HepG2 (cell line): ENCODE measurements at regions not wholly inside any gene's neighbourhood (a gene's known extent, or its start where the extent isn't known, plus 50 kb on each side); places are given as distances from the start of the nearest gene placed in this dataset.

ENCODE experiments used
- ATAC-seq: fragments of 200-7000 bp; cut with Tn5 transposase; 3 replicates; pipeline ENCODE4 v1.9.1; 2020; ENCODE audit warnings: mild to moderate bottlenecking, moderate library complexity
- BruUV-seq: library from RNA; stranded (reverse); fragments of 400-500 nt; replicated peaks from 2 replicates; lab custom pipeline; 2021; lab: Mats Ljungman, UMichigan
- CTCF ChIA-PET: fragments of 300-600 bp; formaldehyde crosslinking; extraction: SDS; loops from one replicate; lab custom pipeline; 2021; ENCODE audit warnings: low total read pairs, inconsistent platforms, low intra/inter-chr PET ratio; lab: Yijun Ruan, JAX
- POLR2A ChIA-PET: fragments of 350-600 bp; sonication (Branson Sonifier 250); formaldehyde crosslinking; loops from one replicate; lab custom pipeline; 2020; ENCODE audit warnings: antibody characterized with exemption, inconsistent platforms; lab: Yijun Ruan, JAX
- DNase-seq: peaks from one replicate; pipeline ENCODE4 v3.0.0-alpha.2; 2015; ENCODE audit warnings: low spot score
- FAIRE-seq: peaks from 3 replicates; lab custom pipeline; 2011; peaks lifted over from hg19 to GRCh38; lab: Jason Lieb, UNC
- H2AFZ ChIP-seq: one replicate; pipeline ENCODE4 v1.6.1; 2011; ENCODE audit warnings: low read length, inconsistent platforms
- H3K27ac ChIP-seq: fragments of 300-600 bp; 3 replicates; pipeline ENCODE4 v1.8.0; 2011; ENCODE audit warnings: mixed run types, mild to moderate bottlenecking, mixed read lengths, low read length, inconsistent platforms; ENCODE audit not compliant: insufficient read depth; ENCODE audit errors: extremely low read length
- H3K27me3 ChIP-seq, 2 experiments: fragments of 200-600 bp in 1 of 2; 2 replicates in 1 of 2; 3 replicates in 1 of 2; pipeline versions ENCODE4 v1.6.0 to v1.8.0; 2011; ENCODE audit warnings: low read length in 2 of 2, mild to moderate bottlenecking in 2 of 2, moderate library complexity in 2 of 2, inconsistent platforms in 1 of 2; ENCODE audit not compliant: insufficient read depth in 2 of 2, control insufficient read depth in 1 of 2
- H3K36me3 ChIP-seq, 2 experiments: fragments of 200-600 bp in 1 of 2; replicated peaks in 1 of 2; 2 replicates in 1 of 2; 3 replicates in 1 of 2; pipeline versions ENCODE4 v1.5.1 to v1.8.0; 2011; ENCODE audit warnings: low read length in 2 of 2, inconsistent platforms in 1 of 2; ENCODE audit not compliant: insufficient read depth in 2 of 2, control insufficient read depth in 1 of 2
- H3K4me1 ChIP-seq: 2 replicates; pipeline ENCODE4 v1.5.1; 2012; ENCODE audit warnings: low read length, inconsistent platforms; ENCODE audit not compliant: insufficient read depth
- H3K4me2 ChIP-seq: 2 replicates; pipeline ENCODE4 v1.6.0; 2011; ENCODE audit warnings: low read depth, low read length, inconsistent platforms
- H3K4me3 ChIP-seq, 3 experiments: fragments of 200-600 bp in 1 of 3; sonication (generic), shearing (Covaris generic) in 1 of 3; replicated peaks in 1 of 3; 2 replicates each; pipeline ENCODE4 v1.5.1; 2011 to 2016; ENCODE audit warnings: low read length in 3 of 3, inconsistent platforms in 2 of 3, low read depth in 2 of 3, mild to moderate bottlenecking in 2 of 3, control low read depth in 1 of 3, mixed read lengths in 1 of 3; ENCODE audit not compliant: insufficient read depth in 1 of 3
- H3K79me2 ChIP-seq: one replicate; pipeline ENCODE4 v1.6.1; 2011; ENCODE audit warnings: low read length, inconsistent platforms; ENCODE audit not compliant: insufficient read depth
- H3K9ac ChIP-seq: 2 replicates; pipeline ENCODE4 v1.6.0; 2011; ENCODE audit warnings: mild to moderate bottlenecking, low read depth, low read length, inconsistent platforms; ENCODE audit not compliant: insufficient read depth
- H3K9me3 ChIP-seq: 2 replicates; pipeline ENCODE4 v1.5.1; 2012; ENCODE audit warnings: mild to moderate bottlenecking, low read length
- H4K20me1 ChIP-seq: 2 replicates; pipeline ENCODE4 v1.6.0; 2011; ENCODE audit warnings: inconsistent platforms, mild to moderate bottlenecking, low read length, moderate library complexity; ENCODE audit not compliant: insufficient read depth
- DNMT3B ChIP-seq: conservative IDR thresholded peaks from 2 replicates; pipeline ENCODE4 v1.6.1; 2016; ENCODE audit warnings: missing biosample characterization, control low read depth
- KIAA2018 ChIP-seq: sonication (generic); formaldehyde crosslinking; IDR thresholded peaks from 2 replicates; pipeline ENCODE4 v1.5.0; 2020; ENCODE audit warnings: mild to moderate bottlenecking, missing genetic modification reagents, borderline replicate concordance
- ZFY ChIP-seq: sonication (generic); formaldehyde crosslinking; IDR thresholded peaks from 2 replicates; pipeline ENCODE4 v1.4.0; 2020; ENCODE audit warnings: missing genetic modification reagents
- ZKSCAN1 ChIP-seq: fragments of 150-350 bp; IDR thresholded peaks from 2 replicates; pipeline ENCODE4 v1.6.1; 2014; ENCODE audit warnings: low read length
- ZNF3 ChIP-seq: IDR thresholded peaks from 2 replicates; pipeline ENCODE4 v1.7.0; 2017; ENCODE audit warnings: inconsistent platforms
- WGBS: methylation state at CpG from one replicate; pipeline ENCODE4 v1.1.6; 2017; ENCODE audit warnings: low lambda C conversion rate; 5-methylcytosine and 5-hydroxymethylcytosine counted together
- in situ Hi-C: cut with HindIII; loops from 2 replicates; pipeline ENCODE4 v1.10.0; 2017; ENCODE audit warnings: low pct_unique_long_range_greater_than_20kb; ENCODE audit not compliant: extremely low pct_ligation_motif_present
- intact Hi-C: fragments of 100-400 bp; cut with micrococcal nuclease; formaldehyde crosslinking; loops from one replicate; pipeline ENCODE4 v1.10.0; 2022; ENCODE audit not compliant: unreplicated experiment
- TF ChIP-seq, protein P1 (sequence below): sonication (generic); formaldehyde crosslinking; IDR thresholded peaks from 2 replicates; pipeline ENCODE4 v1.4.0; 2020; ENCODE audit warnings: missing genetic modification reagents

- Histone ChIP-seq H3K4me1 (no peaks in the 10 kb centered on the region), H3K79me2 (no peaks in the 10 kb centered on the region), H4K20me1 (no peaks in the 10 kb centered on the region), H2AFZ (no peak overlapping the region)
- no peak for ATAC-seq
- no peak for DNase-seq
- no peak for FAIRE-seq
- POLR2A ChIA-PET = no interaction called here
- TF ChIP-seq ZFY (CRISPR knock-in tag) (no peak), DNMT3B (CRISPR knock-in tag) (no peak), ZNF3 (CRISPR knock-in tag) (no peak), KIAA2018 (no peak), ZKSCAN1 (no peak)
- TF ChIP-seq, protein P1, sequence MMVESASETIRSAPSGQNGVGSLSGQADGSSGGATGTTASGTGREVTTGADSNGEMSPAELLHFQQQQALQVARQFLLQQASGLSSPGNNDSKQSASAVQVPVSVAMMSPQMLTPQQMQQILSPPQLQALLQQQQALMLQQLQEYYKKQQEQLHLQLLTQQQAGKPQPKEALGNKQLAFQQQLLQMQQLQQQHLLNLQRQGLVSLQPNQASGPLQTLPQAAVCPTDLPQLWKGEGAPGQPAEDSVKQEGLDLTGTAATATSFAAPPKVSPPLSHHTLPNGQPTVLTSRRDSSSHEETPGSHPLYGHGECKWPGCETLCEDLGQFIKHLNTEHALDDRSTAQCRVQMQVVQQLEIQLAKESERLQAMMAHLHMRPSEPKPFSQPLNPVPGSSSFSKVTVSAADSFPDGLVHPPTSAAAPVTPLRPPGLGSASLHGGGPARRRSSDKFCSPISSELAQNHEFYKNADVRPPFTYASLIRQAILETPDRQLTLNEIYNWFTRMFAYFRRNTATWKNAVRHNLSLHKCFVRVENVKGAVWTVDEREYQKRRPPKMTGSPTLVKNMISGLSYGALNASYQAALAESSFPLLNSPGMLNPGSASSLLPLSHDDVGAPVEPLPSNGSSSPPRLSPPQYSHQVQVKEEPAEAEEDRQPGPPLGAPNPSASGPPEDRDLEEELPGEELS = no peak
- TF ChIP-seq, all 625 proteins: peak for 0
- in situ Hi-C loops = no loop called here
- 2% methylated on average over 2 of the region's 2 CpGs for WGBS
- Histone ChIP-seq H3K9me3 (no peaks in the 10 kb centered on the region), H3K9ac (no peak overlapping the region), H3K4me3 (no peak overlapping the region), H3K27ac (no peak overlapping the region), H3K36me3 (no peaks in the 10 kb centered on the region), H3K4me2 (no peak overlapping the region), H3K27me3 (no peaks in the 10 kb centered on the region)
- intact Hi-C loops = no loop called here
- CTCF ChIA-PET = no interaction called here
- no TSS peak for BruUV-seq
These were observed 94.7 kb downstream of the DIRAS2 start for GRCh38 chr9:90547896-90548295.
